Uterus (tissue), 2 donors: ENCODE measurements at regions not wholly inside any gene's neighbourhood (a gene's known extent, or its start where the extent isn't known, plus 50 kb on each side); places are given as distances from the start of the nearest gene placed in this dataset.

Experiments
- CTCF ChIP-seq, 4 experiments: fragments of 200-600 bp in 2 of 4; fragments of 450-650 bp in 2 of 4; sonication (generic) in 2 of 4; IDR thresholded peaks; one replicate each; pipeline ENCODE4 v1.5.1; 2016 to 2019; ENCODE audit warnings: antibody characterized with exemption in 4 of 4, mild to moderate bottlenecking in 2 of 4, moderate library complexity in 1 of 4
- POLR2A ChIP-seq, 2 donors: fragments of 450-650 bp; IDR thresholded peaks; one replicate each; pipeline ENCODE4 v1.6.1; 2016; ENCODE audit warnings: antibody characterized with exemption in 2 of 2, mild to moderate bottlenecking in 1 of 2, moderate library complexity in 1 of 2

DNA sequence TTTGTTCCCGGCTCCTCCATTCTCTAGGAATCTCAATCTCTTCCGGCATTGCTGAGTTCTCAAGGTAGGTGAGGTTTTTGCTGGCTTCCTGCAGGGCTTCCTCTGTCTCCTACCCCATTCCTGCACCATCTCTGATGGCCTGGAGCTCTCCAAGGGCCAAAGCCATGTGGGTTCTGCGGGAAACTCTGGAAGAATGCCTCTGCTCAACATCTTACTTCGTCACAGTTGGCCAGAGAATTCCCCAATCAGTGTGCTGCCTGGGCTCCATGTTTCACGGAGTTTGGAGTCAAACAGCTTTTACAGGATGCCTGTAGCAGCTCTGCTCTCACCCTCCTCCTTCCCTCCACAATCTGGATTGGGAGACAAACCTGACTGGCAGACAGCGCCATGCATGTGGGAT, 253.9 kb upstream of the HES1 start:
- TF ChIP-seq CTCF (IDR thresholded peaks at IDR 0.05) (no peak), POLR2A (IDR thresholded peaks at IDR 0.05) (no peak)
